ENCODE measurements at regions not wholly inside any gene's neighbourhood (a gene's known extent, or its start where the extent isn't known, plus 50 kb on each side); places are given as distances from the start of the nearest gene placed in this dataset.

DNA sequence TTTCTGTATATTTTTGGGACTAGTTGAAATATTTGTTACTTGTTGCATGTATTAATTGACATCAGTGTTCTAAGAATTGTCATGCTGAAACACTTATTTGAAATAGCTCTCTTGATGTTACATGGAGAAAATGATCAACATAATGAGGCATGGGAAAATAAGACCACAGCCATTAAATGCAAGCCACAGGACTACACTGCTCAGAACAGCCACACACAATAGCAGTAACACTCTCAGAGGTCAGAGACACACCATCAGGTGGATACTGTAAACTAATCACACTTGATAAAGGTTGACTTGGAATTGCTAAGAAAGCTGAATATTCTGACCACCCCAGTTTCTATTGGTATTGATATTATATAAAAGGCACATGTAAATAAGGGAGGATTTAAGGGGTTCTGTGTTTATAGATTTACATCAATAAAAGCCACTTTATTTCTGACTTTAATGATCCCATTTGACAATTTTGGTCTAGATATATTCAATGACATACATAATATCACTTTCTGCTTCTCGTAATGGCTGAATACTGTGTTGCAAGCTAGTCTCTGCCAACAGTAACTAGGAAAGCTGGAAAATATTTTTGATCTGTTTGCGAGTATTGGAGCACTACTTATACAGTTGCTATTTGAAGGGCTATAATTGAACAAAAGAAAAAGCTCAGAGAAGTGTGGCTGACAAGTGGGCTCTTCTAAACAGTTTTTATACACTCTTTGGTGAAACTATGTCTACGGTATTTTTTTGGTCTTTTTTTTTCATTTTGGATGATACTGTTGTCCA, 876.5 kb upstream of the INTU start:
- TF ChIP-seq, protein P1, sequence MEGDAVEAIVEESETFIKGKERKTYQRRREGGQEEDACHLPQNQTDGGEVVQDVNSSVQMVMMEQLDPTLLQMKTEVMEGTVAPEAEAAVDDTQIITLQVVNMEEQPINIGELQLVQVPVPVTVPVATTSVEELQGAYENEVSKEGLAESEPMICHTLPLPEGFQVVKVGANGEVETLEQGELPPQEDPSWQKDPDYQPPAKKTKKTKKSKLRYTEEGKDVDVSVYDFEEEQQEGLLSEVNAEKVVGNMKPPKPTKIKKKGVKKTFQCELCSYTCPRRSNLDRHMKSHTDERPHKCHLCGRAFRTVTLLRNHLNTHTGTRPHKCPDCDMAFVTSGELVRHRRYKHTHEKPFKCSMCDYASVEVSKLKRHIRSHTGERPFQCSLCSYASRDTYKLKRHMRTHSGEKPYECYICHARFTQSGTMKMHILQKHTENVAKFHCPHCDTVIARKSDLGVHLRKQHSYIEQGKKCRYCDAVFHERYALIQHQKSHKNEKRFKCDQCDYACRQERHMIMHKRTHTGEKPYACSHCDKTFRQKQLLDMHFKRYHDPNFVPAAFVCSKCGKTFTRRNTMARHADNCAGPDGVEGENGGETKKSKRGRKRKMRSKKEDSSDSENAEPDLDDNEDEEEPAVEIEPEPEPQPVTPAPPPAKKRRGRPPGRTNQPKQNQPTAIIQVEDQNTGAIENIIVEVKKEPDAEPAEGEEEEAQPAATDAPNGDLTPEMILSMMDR (IDR thresholded peaks at IDR 0.05 in 8 of 11, conservative IDR thresholded peaks at IDR 0.05 in 3 of 11), result no peak
- no peak for TF ChIP-seq POLR2A (IDR thresholded peaks at IDR 0.05)
- TF ChIP-seq POLR2AphosphoS5 (IDR thresholded peaks at IDR 0.05), result no peak

All from spleen (tissue), 7 donors.